Hematopoietic multipotent progenitor cell treated with erythropoietin and hydrocortisone succinate and interleukin-3 and kit ligand, for 4 days (in vitro differentiated cells): ENCODE measurements at regions not wholly inside any gene's neighbourhood (a gene's known extent, or its start where the extent isn't known, plus 50 kb on each side); places are given as distances from the start of the nearest gene placed in this dataset.

Experiments used
- DNase-seq: peaks from one replicate; pipeline ENCODE4 v3.0.0-alpha.2; 2015

- DNase-seq: no peak
Observed at GRCh38 chr10:78188446-78188845, 154.8 kb downstream of the RPS24 start.

- DNase-seq: peak; percentile 19
Observed at GRCh38 chr10:78190051-78190825, 156.6 kb downstream of the RPS24 start.

GRCh38 chr10:78191301-78191700 lies 157.6 kb downstream of the RPS24 start:
- DNase-seq: no peak

- no peak for DNase-seq
Observed at GRCh38 chr10:78193189-78193588, 159.5 kb downstream of the RPS24 start.

GRCh38 chr10:78194050-78194449 lies 160.4 kb downstream of the RPS24 start:
- no peak for DNase-seq

GRCh38 chr10:78194539-78195402 lies 161.1 kb downstream of the RPS24 start:
- DNase-seq: peak; percentile 78

GRCh38 chr10:78196396-78196795 lies 162.7 kb downstream of the RPS24 start:
- DNase-seq: no peak

- DNase-seq: no peak
Observed at GRCh38 chr10:78196964-78197363, 163.3 kb downstream of the RPS24 start.

GRCh38 chr10:78197628-78198272 lies 164.1 kb downstream of the RPS24 start:
- no peak for DNase-seq

- no peak for DNase-seq
Observed at GRCh38 chr10:78199005-78199725, 165.5 kb downstream of the RPS24 start.

- no peak for DNase-seq
Observed at GRCh38 chr10:78199759-78200158, 166.1 kb downstream of the RPS24 start.

GRCh38 chr10:78200686-78201085 lies 167.0 kb downstream of the RPS24 start:
- no peak for DNase-seq

- no peak for DNase-seq
Observed at GRCh38 chr10:78202386-78202785, 168.7 kb downstream of the RPS24 start.

GRCh38 chr10:78203915-78204818 lies 170.5 kb downstream of the RPS24 start:
- peak; percentile 49 for DNase-seq

GRCh38 chr10:78205457-78206016 lies 171.9 kb downstream of the RPS24 start:
- DNase-seq: no peak

GRCh38 chr10:78207216-78207615 lies 173.6 kb downstream of the RPS24 start:
- DNase-seq: no peak

- no peak for DNase-seq
Observed at GRCh38 chr10:78207776-78208175, 174.1 kb downstream of the RPS24 start.

GRCh38 chr10:78209970-78210369 lies 176.3 kb downstream of the RPS24 start:
- DNase-seq: no peak

GRCh38 chr10:78210548-78210947 lies 176.9 kb downstream of the RPS24 start:
- DNase-seq: peak; percentile 13

GRCh38 chr10:78210976-78211375 lies 177.3 kb downstream of the RPS24 start:
- no peak for DNase-seq

GRCh38 chr10:78211561-78212051 lies 177.9 kb downstream of the RPS24 start:
- DNase-seq: peak; percentile 63
